OCI-LY1 (cell line): ENCODE measurements at regions not wholly inside any gene's neighbourhood (a gene's known extent, or its start where the extent isn't known, plus 50 kb on each side); places are given as distances from the start of the nearest gene placed in this dataset.

Experiments used
- H2AFZ ChIP-seq: fragments of 200-600 bp; sonication (generic), shearing (Covaris generic); 2 replicates; pipeline ENCODE4 v1.6.0; 2014; ENCODE audit warnings: antibody characterized with exemption, mild to moderate bottlenecking, low read length
- H3F3A ChIP-seq: fragments of 200-600 bp; sonication (generic), shearing (Covaris generic); 2 replicates; pipeline ENCODE4 v1.6.0; 2014; ENCODE audit warnings: mild to moderate bottlenecking, antibody characterized with exemption, low read length, moderate library complexity; ENCODE audit not compliant: insufficient read depth
- H3K27ac ChIP-seq: fragments of 200-600 bp; sonication (generic); 2 replicates; pipeline ENCODE4 v1.5.1; 2014; ENCODE audit warnings: low read length, mixed run types, mild to moderate bottlenecking, low read depth; ENCODE audit not compliant: poor library complexity, severe bottlenecking
- H3K27me3 ChIP-seq: fragments of 200-600 bp; sonication (generic); 2 replicates; pipeline ENCODE4 v1.6.0; 2014; ENCODE audit warnings: antibody characterized with exemption, mild to moderate bottlenecking, low read length, moderate library complexity; ENCODE audit not compliant: insufficient read depth
- H3K36me3 ChIP-seq: fragments of 200-600 bp; sonication (generic); 2 replicates; pipeline ENCODE4 v1.6.1; 2014; ENCODE audit warnings: mild to moderate bottlenecking, antibody characterized with exemption, low read length, moderate library complexity, mixed read lengths; ENCODE audit not compliant: insufficient read depth
- H3K4me1 ChIP-seq: fragments of 200-600 bp; sonication (generic); 2 replicates; pipeline ENCODE4 v1.5.1; 2014; ENCODE audit warnings: mild to moderate bottlenecking, low read length, moderate library complexity; ENCODE audit not compliant: insufficient read depth, severe bottlenecking
- H3K4me2 ChIP-seq: fragments of 200-600 bp; sonication (generic), shearing (Covaris generic); 2 replicates; pipeline ENCODE4 v1.6.1; 2014; ENCODE audit warnings: low read length
- H3K4me3 ChIP-seq: fragments of 200-600 bp; sonication (generic); 2 replicates; pipeline ENCODE4 v1.5.1; 2014; ENCODE audit warnings: low read length, low read depth, mild to moderate bottlenecking, mixed read lengths; ENCODE audit not compliant: poor library complexity, severe bottlenecking
- H3K79me2 ChIP-seq: fragments of 200-600 bp; shearing (Covaris generic); 2 replicates; pipeline ENCODE4 v1.6.1; 2016; ENCODE audit warnings: mixed run types, low read length, mixed read lengths; ENCODE audit not compliant: insufficient read depth
- H3K9ac ChIP-seq: fragments of 200-600 bp; sonication (generic), shearing (Covaris generic); 2 replicates; pipeline ENCODE4 v1.6.1; 2014; ENCODE audit warnings: mild to moderate bottlenecking, low read length, mixed read lengths
- H3K9me2 ChIP-seq: fragments of 200-600 bp; sonication (generic), shearing (Covaris generic); 2 replicates; pipeline ENCODE4 v1.6.1; 2014; ENCODE audit warnings: low read depth, mild to moderate bottlenecking, low read length, mixed read lengths
- H3K9me3 ChIP-seq: fragments of 200-600 bp; shearing (Covaris generic); 2 replicates; pipeline ENCODE4 v1.6.1; 2014; ENCODE audit warnings: low read length, mixed read lengths
- H4K20me1 ChIP-seq: fragments of 200-600 bp; sonication (generic), shearing (Covaris generic); 2 replicates; pipeline ENCODE4 v1.6.0; 2016; ENCODE audit warnings: mild to moderate bottlenecking, low read length; ENCODE audit not compliant: insufficient read depth
- EZH2 ChIP-seq: fragments of 200-600 bp; sonication (generic), shearing (Covaris generic); IDR thresholded peaks from 2 replicates; pipeline ENCODE4 v1.8.0; 2017; ENCODE audit warnings: borderline replicate concordance, mixed run types, mild to moderate bottlenecking, antibody characterized with exemption, low read length, moderate library complexity, mixed read lengths
- TF ChIP-seq, protein P1 (sequence below): fragments of 200-600 bp; sonication (generic), shearing (Covaris generic); IDR thresholded peaks from 2 replicates; pipeline ENCODE4 v1.5.1; 2017; ENCODE audit warnings: mild to moderate bottlenecking, antibody characterized with exemption, low read length, moderate library complexity, mixed read lengths

DNA sequence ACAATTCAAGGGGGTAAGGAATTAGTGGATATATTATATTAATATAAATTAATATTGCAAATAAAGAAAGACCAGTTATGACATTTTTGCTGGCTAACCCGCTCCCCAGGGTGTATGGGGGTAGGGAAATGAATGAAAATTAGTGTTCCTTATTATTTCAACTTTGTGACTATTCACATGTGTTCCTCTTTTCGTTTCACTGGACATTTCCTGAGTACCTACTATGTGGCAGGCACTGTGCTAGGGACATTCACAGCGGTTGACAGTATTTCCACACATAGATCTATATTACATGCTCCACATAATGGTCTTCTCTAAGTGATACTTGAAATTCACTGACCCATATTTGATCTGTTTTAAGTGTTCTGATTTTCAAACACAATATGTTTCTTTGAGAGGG, 129.8 kb upstream of the USP15 start:
- TF ChIP-seq, protein P1, sequence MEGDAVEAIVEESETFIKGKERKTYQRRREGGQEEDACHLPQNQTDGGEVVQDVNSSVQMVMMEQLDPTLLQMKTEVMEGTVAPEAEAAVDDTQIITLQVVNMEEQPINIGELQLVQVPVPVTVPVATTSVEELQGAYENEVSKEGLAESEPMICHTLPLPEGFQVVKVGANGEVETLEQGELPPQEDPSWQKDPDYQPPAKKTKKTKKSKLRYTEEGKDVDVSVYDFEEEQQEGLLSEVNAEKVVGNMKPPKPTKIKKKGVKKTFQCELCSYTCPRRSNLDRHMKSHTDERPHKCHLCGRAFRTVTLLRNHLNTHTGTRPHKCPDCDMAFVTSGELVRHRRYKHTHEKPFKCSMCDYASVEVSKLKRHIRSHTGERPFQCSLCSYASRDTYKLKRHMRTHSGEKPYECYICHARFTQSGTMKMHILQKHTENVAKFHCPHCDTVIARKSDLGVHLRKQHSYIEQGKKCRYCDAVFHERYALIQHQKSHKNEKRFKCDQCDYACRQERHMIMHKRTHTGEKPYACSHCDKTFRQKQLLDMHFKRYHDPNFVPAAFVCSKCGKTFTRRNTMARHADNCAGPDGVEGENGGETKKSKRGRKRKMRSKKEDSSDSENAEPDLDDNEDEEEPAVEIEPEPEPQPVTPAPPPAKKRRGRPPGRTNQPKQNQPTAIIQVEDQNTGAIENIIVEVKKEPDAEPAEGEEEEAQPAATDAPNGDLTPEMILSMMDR = no peak
- TF ChIP-seq EZH2 = no peak
- Histone ChIP-seq H3K9me3 (no peaks in the 10 kb centered on the region), H3K27ac (no peak overlapping the region)

DNA sequence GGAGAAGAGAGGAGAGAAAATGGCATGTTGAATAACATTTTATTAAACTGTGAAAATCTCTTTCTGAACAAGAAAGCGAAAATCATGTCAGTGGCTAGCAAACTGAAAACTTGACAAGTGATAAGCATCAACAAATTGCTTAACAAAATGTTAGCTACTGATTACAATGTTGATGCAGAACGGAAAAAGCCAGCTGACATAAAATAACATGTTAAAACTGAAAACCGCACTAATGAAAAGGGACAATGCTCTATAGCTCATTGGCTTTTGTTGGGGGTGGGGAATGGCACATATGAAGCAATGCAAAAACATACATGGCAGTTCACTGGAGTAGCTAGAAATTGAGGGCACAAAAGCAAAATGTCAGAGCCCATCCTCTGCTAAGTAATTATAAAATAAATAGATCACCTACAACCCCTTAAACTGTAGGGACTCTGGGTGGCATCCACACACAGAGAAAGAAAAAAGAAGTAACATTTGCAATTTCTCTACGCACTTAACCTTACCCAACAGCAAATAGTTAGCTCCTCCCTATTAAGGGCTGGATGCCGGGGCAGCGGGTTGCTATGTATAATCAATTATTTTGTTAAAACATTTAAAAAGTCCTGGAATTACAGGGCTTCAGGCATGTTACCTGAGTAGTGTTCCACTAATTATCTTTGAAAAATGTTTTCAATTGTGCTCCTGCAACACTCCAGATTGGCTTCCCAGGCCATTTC, 129.2 kb upstream of the USP15 start:
- no peak overlapping the region for H3K4me3 ChIP-seq
- H3K9me3 ChIP-seq = no peaks in the 10 kb centered on the region
- H3K9ac ChIP-seq = no peak overlapping the region
- H3K27ac ChIP-seq = no peak overlapping the region
- H3K36me3 ChIP-seq = no peaks in the 10 kb centered on the region
- TF ChIP-seq EZH2 = no peak
- TF ChIP-seq, protein P1 = no peak
- H3K4me2 ChIP-seq = no peak overlapping the region
- H3K27me3 ChIP-seq = no peaks in the 10 kb centered on the region
- H3K9me2 ChIP-seq = no peaks in the 10 kb centered on the region
- H4K20me1 ChIP-seq = no peaks in the 10 kb centered on the region
- H3K4me1 ChIP-seq = no peaks in the 10 kb centered on the region
- H3F3A ChIP-seq = no peaks in the 10 kb centered on the region
- no peaks in the 10 kb centered on the region for H3K79me2 ChIP-seq
- H2AFZ ChIP-seq = no peak overlapping the region

More for the DNA sequence above, 129.8 kb upstream of the USP15 start:
- Histone ChIP-seq H3K4me2 (no peak overlapping the region), H2AFZ (no peak overlapping the region), H3K79me2 (no peaks in the 10 kb centered on the region), H3F3A (no peaks in the 10 kb centered on the region), H3K4me1 (no peaks in the 10 kb centered on the region), H3K36me3 (no peaks in the 10 kb centered on the region), H4K20me1 (no peaks in the 10 kb centered on the region), H3K9ac (no peak overlapping the region), H3K27me3 (no peaks in the 10 kb centered on the region), H3K9me2 (no peaks in the 10 kb centered on the region), H3K4me3 (no peak overlapping the region)

DNA sequence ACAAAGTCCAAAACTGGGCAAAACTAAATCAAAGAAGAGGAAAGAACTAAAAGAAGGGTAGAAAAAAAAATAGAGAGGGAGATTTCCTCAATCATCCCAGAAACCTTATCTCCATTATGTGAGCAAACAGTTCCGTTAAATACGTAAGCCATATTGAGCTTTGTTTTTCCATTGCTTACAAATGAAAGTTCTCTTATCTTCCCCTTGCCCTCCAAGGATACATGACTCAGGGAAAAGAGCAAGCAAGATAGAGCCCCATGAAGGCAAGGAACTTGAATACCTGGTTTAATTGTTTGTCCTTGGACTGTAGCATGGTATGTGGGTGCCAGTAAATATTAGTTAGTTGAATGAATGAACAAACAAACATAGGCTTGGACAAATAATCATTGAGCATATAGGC, 126.8 kb upstream of the USP15 start:
- Histone ChIP-seq H3K4me3 (no peak overlapping the region), H3K9ac (no peak overlapping the region), H4K20me1 (no peaks in the 10 kb centered on the region), H3K27ac (no peak overlapping the region), H3K27me3 (no peaks in the 10 kb centered on the region), H3K36me3 (no peaks in the 10 kb centered on the region), H3K4me2 (no peak overlapping the region), H3K4me1 (no peaks in the 10 kb centered on the region), H3K9me3 (no peaks in the 10 kb centered on the region), H3F3A (no peaks in the 10 kb centered on the region), H3K9me2 (no peaks in the 10 kb centered on the region), H3K79me2 (no peaks in the 10 kb centered on the region), H2AFZ (no peak overlapping the region)
- no peak for TF ChIP-seq EZH2
- TF ChIP-seq, protein P1 = no peak
